ENCODE measurements at regions not wholly inside any gene's neighbourhood (a gene's known extent, or its start where the extent isn't known, plus 50 kb on each side); places are given as distances from the start of the nearest gene placed in this dataset.
A peak's percentile ranks its signal among the peaks of the same experiment; 100 is the strongest.
"Not testable (repeated sequence)": the region's sequence is repeated elsewhere in the genome, so short reads cannot be mapped to it uniquely, and the experiment has no call there.

GRCh38 chr12:113709456-113709855 is 237.8 kb upstream of the LHX5 start:
- Histone ChIP-seq H3K27me3 (peaks cover 21% of the 10 kb centered on the region), H3K4me1 (no peaks in the 10 kb centered on the region), H3K9me3 (peaks cover 6% of the 10 kb centered on the region), H3K4me3 (no peak overlapping the region), H3K36me3 (no peaks in the 10 kb centered on the region), H3K27ac (no peak overlapping the region)
- TF ChIP-seq POLR2A (IDR thresholded peaks at IDR 0.05) (no peak), CTCF (IDR thresholded peaks at IDR 0.05) (no peak)
- WGBS, result 91% methylated on average over 3 of the region's 3 CpGs
- no peak for DNase-seq (ENCODE audit: low spot score in 2 of 2)

- peak in 1 of 2 donors; percentile 53 for DNase-seq (ENCODE audit: low spot score in 2 of 2)
- WGBS, result 65% methylated on average over 11 of the region's 11 CpGs
- H3K4me1 ChIP-seq, result no peaks in the 10 kb centered on the region
- no peaks in the 10 kb centered on the region for H3K36me3 ChIP-seq
- no peaks in the 10 kb centered on the region for H3K9me3 ChIP-seq
- TF ChIP-seq POLR2A (IDR thresholded peaks at IDR 0.05), result no peak
- no peak for TF ChIP-seq POLR2AphosphoS5 (IDR thresholded peaks at IDR 0.05)
- TF ChIP-seq EP300 (IDR thresholded peaks at IDR 0.05), result no peak
- no peak for TF ChIP-seq CTCF (IDR thresholded peaks at IDR 0.05)
- peaks cover 40% of the 10 kb centered on the region for H3K27me3 ChIP-seq
- H3K4me3 ChIP-seq, result no peak overlapping the region
- no peak overlapping the region for H3K27ac ChIP-seq
Observed at GRCh38 chr12:113702836-113703235, 231.2 kb upstream of the LHX5 start.

GRCh38 chr12:113702276-113702675 is 230.6 kb upstream of the LHX5 start:
- H3K4me1 ChIP-seq, result no peaks in the 10 kb centered on the region
- DNase-seq (ENCODE audit: low spot score in 2 of 2), result no peak
- WGBS, result 77% methylated on average over 4 of the region's 4 CpGs
- H3K27me3 ChIP-seq, result peaks cover 45% of the 10 kb centered on the region
- H3K9me3 ChIP-seq, result no peaks in the 10 kb centered on the region
- TF ChIP-seq EP300 (IDR thresholded peaks at IDR 0.05), result no peak
- TF ChIP-seq POLR2AphosphoS5 (IDR thresholded peaks at IDR 0.05), result no peak
- no peak for TF ChIP-seq CTCF (IDR thresholded peaks at IDR 0.05)
- no peak for TF ChIP-seq POLR2A (IDR thresholded peaks at IDR 0.05)
- H3K36me3 ChIP-seq, result no peaks in the 10 kb centered on the region
- H3K27ac ChIP-seq, result no peak overlapping the region
- no peak overlapping the region for H3K4me3 ChIP-seq

GRCh38 chr12:113700943-113701342 is 229.3 kb upstream of the LHX5 start:
- no peaks in the 10 kb centered on the region for H3K4me1 ChIP-seq
- no peak overlapping the region for H3K4me3 ChIP-seq
- whole genome bisulfite sequencing, result 5% methylated on average over 5 of the region's 5 CpGs
- H3K36me3 ChIP-seq, result no peaks in the 10 kb centered on the region
- no peak for DNase-seq (ENCODE audit: low spot score in 2 of 2)
- no peak overlapping the region for H3K27ac ChIP-seq
- peaks cover 54% of the 10 kb centered on the region for H3K27me3 ChIP-seq
- TF ChIP-seq CTCF (IDR thresholded peaks at IDR 0.05) (no peak), POLR2AphosphoS5 (IDR thresholded peaks at IDR 0.05) (no peak), EP300 (IDR thresholded peaks at IDR 0.05) (no peak), POLR2A (IDR thresholded peaks at IDR 0.05) (no peak)
- H3K9me3 ChIP-seq, result no peaks in the 10 kb centered on the region

GRCh38 chr12:113699984-113700383 is 228.3 kb upstream of the LHX5 start:
- not testable (repeated sequence) for H3K27ac ChIP-seq; H3K9me3 ChIP-seq; H3K4me3 ChIP-seq; H3K36me3 ChIP-seq; H3K4me1 ChIP-seq; DNase-seq (ENCODE audit: low spot score in 2 of 2)
- peaks cover 58% of the 10 kb centered on the region for H3K27me3 ChIP-seq
- 87% methylated on average over 3 of the region's 3 CpGs for WGBS

- Histone ChIP-seq H3K4me3 (no peak overlapping the region), H3K4me1 (no peaks in the 10 kb centered on the region), H3K36me3 (no peaks in the 10 kb centered on the region), H3K27ac (no peak overlapping the region), H3K27me3 (peaks cover 65% of the 10 kb centered on the region), H3K9me3 (no peaks in the 10 kb centered on the region)
- 76% methylated on average over 5 of the region's 5 CpGs for WGBS
- DNase-seq (ENCODE audit: low spot score in 2 of 2), result no peak
- TF ChIP-seq CTCF (IDR thresholded peaks at IDR 0.05), result no peak
- no peak for TF ChIP-seq EP300 (IDR thresholded peaks at IDR 0.05)
- TF ChIP-seq POLR2A (IDR thresholded peaks at IDR 0.05), result no peak
- TF ChIP-seq POLR2AphosphoS5 (IDR thresholded peaks at IDR 0.05), result no peak
Observed at GRCh38 chr12:113698510-113698858, 226.8 kb upstream of the LHX5 start.
